Pancreas (tissue), 10 donors: ENCODE measurements at regions not wholly inside any gene's neighbourhood (a gene's known extent, or its start where the extent isn't known, plus 50 kb on each side); places are given as distances from the start of the nearest gene placed in this dataset.
A peak's percentile ranks its signal among the peaks of the same experiment; 100 is the strongest.

Experiments
- ATAC-seq, 4 donors: fragments of 200-7000 bp; cut with Tn5 transposase; one replicate each; pipeline versions ENCODE4 v1.8.0 to v1.9.1; 2020; ENCODE audit warnings: mild to moderate bottlenecking in 4 of 4, moderate library complexity in 4 of 4
- DNase-seq, 6 donors: peaks; one replicate each; pipeline ENCODE4 v3.0.0-alpha.2; 2020
- FAIRE-seq: peaks from 2 replicates; lab custom pipeline; 2012; peaks lifted over from hg19 to GRCh38; lab: Jason Lieb, UNC
- H3K27ac ChIP-seq, 4 donors: fragments of 200-600 bp; sonication (generic); 1 replicate in 3 of 4; 2 replicates in 1 of 4; pipeline versions ENCODE4 v1.5.0 to v1.8.0; 2020
- H3K27me3 ChIP-seq, 4 donors: fragments of 200-600 bp; one replicate each; pipeline ENCODE4 v1.8.0; 2021
- H3K36me3 ChIP-seq, 3 donors: fragments of 200-600 bp; sonication (generic) in 1 of 3; one replicate each; pipeline versions ENCODE4 v1.5.0 to v1.8.0; 2020 to 2021
- H3K4me1 ChIP-seq, 3 donors: fragments of 200-600 bp; one replicate each; pipeline ENCODE4 v1.8.0; 2021
- H3K4me3 ChIP-seq, 4 donors: fragments of 200-600 bp; sonication (generic) in 2 of 4; one replicate each; pipeline versions ENCODE4 v1.5.0 to v1.8.0; 2020 to 2021
- H3K9me3 ChIP-seq, 4 donors: fragments of 200-600 bp; one replicate each; pipeline ENCODE4 v1.8.0; 2021
- CTCF ChIP-seq, 4 donors: fragments of 200-600 bp; sonication (generic) in 3 of 4; IDR thresholded peaks; one replicate each; pipeline versions ENCODE4 v1.5.0 to v1.8.0; 2021; ENCODE audit warnings: antibody characterized with exemption in 4 of 4
- WGBS, 2 donors: extraction: QIAGEN DNeasy Blood & Tissue Kit; methylation state at CpG; one replicate each; pipeline ENCODE4 v1.1.7; 2013; 5-methylcytosine and 5-hydroxymethylcytosine counted together
- intact Hi-C, 3 donors: fragments of 100-400 bp; cut with DNase I; formaldehyde crosslinking; loops; one replicate each; pipeline versions ENCODE4 v1.11.1 to v1.14.2; 2022
- donor health status: healthy with polysubstance abuse.
- donor health status: DM: no; HTN: no; CAD: no; lungs with moderate emphysema.
- donor health status: DM: no; HTN: no; CAD: no.
- donor health status: control.
- donor health status: control.
- donor health status: Bipolar disorder and iron deficiency.
- donor health status: DM: yes; HTN: yes; CAD: no.
- donor health status: DM: no; HTN: no; CAD: no.
- donor health status: DM: no; HTN: no; CAD: no.
- donor health status: DM: yes; HTN: yes; CAD: no.

GRCh38 chr18:1624612-1625011 is 719.9 kb downstream of the ADCYAP1 start:
- H3K4me3 ChIP-seq, result no peak overlapping the region
- FAIRE-seq, result no peak
- H3K9me3 ChIP-seq, result no peaks in the 10 kb centered on the region
- no peaks in the 10 kb centered on the region for H3K36me3 ChIP-seq
- ATAC-seq, result no peak
- no peak overlapping the region for H3K27ac ChIP-seq
- 6 to 12% methylated on average over 2 of the region's 2 CpGs for WGBS, 2 donors
- H3K27me3 ChIP-seq, result no peaks in the 10 kb centered on the region
- TF ChIP-seq CTCF (IDR thresholded peaks at IDR 0.05), result no peak
- intact Hi-C loops, result no loop called here
- no peak for DNase-seq
- peaks cover 0 to 11% (median 5%) of the 10 kb centered on the region in 3 donors for H3K4me1 ChIP-seq

GRCh38 chr18:1627494-1627893 is 722.8 kb downstream of the ADCYAP1 start:
- no peak for FAIRE-seq
- no peak for TF ChIP-seq CTCF (IDR thresholded peaks at IDR 0.05)
- intact Hi-C loops, result no loop called here
- Histone ChIP-seq H3K4me1 (peaks cover 0 to 11% (median 5%) of the 10 kb centered on the region in 3 donors), H3K4me3 (no peak overlapping the region), H3K27me3 (no peaks in the 10 kb centered on the region), H3K9me3 (no peaks in the 10 kb centered on the region), H3K27ac (no peak overlapping the region), H3K36me3 (no peaks in the 10 kb centered on the region)
- 58 to 68% methylated on average over 1 of the region's 1 CpG for WGBS, 2 donors
- ATAC-seq, result no peak
- no peak for DNase-seq

- Histone ChIP-seq H3K4me3 (no peak overlapping the region), H3K4me1 (no peaks in the 10 kb centered on the region), H3K27ac (no peak overlapping the region), H3K9me3 (no peaks in the 10 kb centered on the region), H3K27me3 (no peaks in the 10 kb centered on the region), H3K36me3 (no peaks in the 10 kb centered on the region)
- intact Hi-C loops, result no loop called here
- ATAC-seq, result peak in 2 of 4 donors; percentile 35 to 46
- no peak for DNase-seq
- no peak for FAIRE-seq
- no peak for TF ChIP-seq CTCF (IDR thresholded peaks at IDR 0.05)
- 31 to 86% methylated on average over 2 of the region's 2 CpGs for WGBS, 2 donors
Observed at GRCh38 chr18:1648712-1649111, 744.0 kb downstream of the ADCYAP1 start.

GRCh38 chr18:1652018-1652417 is 747.3 kb downstream of the ADCYAP1 start:
- intact Hi-C loops, result no loop called here

More at GRCh38 chr18:1652018-1652417, 747.3 kb downstream of the ADCYAP1 start:
- TF ChIP-seq CTCF (IDR thresholded peaks at IDR 0.05), result no peak
- ATAC-seq, result no peak
- H3K27ac ChIP-seq, result no peak overlapping the region
- no peaks in the 10 kb centered on the region for H3K36me3 ChIP-seq
- DNase-seq, result no peak
- H3K27me3 ChIP-seq, result no peaks in the 10 kb centered on the region
- H3K4me3 ChIP-seq, result no peak overlapping the region
- no peaks in the 10 kb centered on the region for H3K9me3 ChIP-seq
- WGBS, 2 donors, result 85 to 94% methylated on average over 2 of the region's 2 CpGs
- FAIRE-seq, result no peak
- H3K4me1 ChIP-seq, result no peaks in the 10 kb centered on the region
